ENCODE measurements at regions not wholly inside any gene's neighbourhood (a gene's known extent, or its start where the extent isn't known, plus 50 kb on each side); places are given as distances from the start of the nearest gene placed in this dataset.
"Not testable (repeated sequence)": the region's sequence is repeated elsewhere in the genome, so short reads cannot be mapped to it uniquely, and the experiment has no call there.

- DNase-seq (ENCODE audit: low spot score): no peak
These were observed 58.2 kb downstream of the TMEM270 start for GRCh38 chr7:73918926-73919693.

GRCh38 chr7:73919694-73920375 lies 58.9 kb downstream of the TMEM270 start:
- no peak for DNase-seq (ENCODE audit: low spot score)

- no peak for DNase-seq (ENCODE audit: low spot score)
These were observed 59.6 kb downstream of the TMEM270 start for GRCh38 chr7:73920406-73921134.

- no peak for DNase-seq (ENCODE audit: low spot score)
These were observed 60.9 kb downstream of the TMEM270 start for GRCh38 chr7:73921623-73922528.

- DNase-seq (ENCODE audit: low spot score): not testable (repeated sequence)
These were observed 67.7 kb downstream of the TMEM270 start for GRCh38 chr7:73928644-73929043.

GRCh38 chr7:73931502-73931901 lies 70.5 kb downstream of the TMEM270 start:
- no peak for DNase-seq (ENCODE audit: low spot score)

GRCh38 chr7:73932364-73932763 lies 71.4 kb downstream of the TMEM270 start:
- no peak for DNase-seq (ENCODE audit: low spot score)

GRCh38 chr7:73933091-73933490 lies 72.1 kb downstream of the TMEM270 start:
- DNase-seq (ENCODE audit: low spot score): no peak

- DNase-seq (ENCODE audit: low spot score): no peak
These were observed 76.0 kb downstream of the TMEM270 start for GRCh38 chr7:73936967-73937366.

GRCh38 chr7:73937650-73938049 lies 76.7 kb downstream of the TMEM270 start:
- DNase-seq (ENCODE audit: low spot score): not testable (repeated sequence)

GRCh38 chr7:73939528-73939927 lies 78.6 kb downstream of the TMEM270 start:
- DNase-seq (ENCODE audit: low spot score): no peak

GRCh38 chr7:73940701-73941238 lies 79.8 kb downstream of the TMEM270 start:
- DNase-seq (ENCODE audit: low spot score): no peak

GRCh38 chr7:73941836-73942551 lies 81.0 kb downstream of the TMEM270 start:
- no peak for DNase-seq (ENCODE audit: low spot score)

GRCh38 chr7:73945022-73945421 lies 83.0 kb upstream of the ELN start:
- no peak for DNase-seq (ENCODE audit: low spot score)

- DNase-seq (ENCODE audit: low spot score): no peak
These were observed 79.7 kb upstream of the ELN start for GRCh38 chr7:73948287-73948686.

- no peak for DNase-seq (ENCODE audit: low spot score)
These were observed 75.7 kb upstream of the ELN start for GRCh38 chr7:73952266-73952665.

GRCh38 chr7:73954181-73954580 lies 73.8 kb upstream of the ELN start:
- peak; percentile 25 for DNase-seq (ENCODE audit: low spot score)

GRCh38 chr7:73954861-73955260 lies 73.1 kb upstream of the ELN start:
- no peak for DNase-seq (ENCODE audit: low spot score)

- peak; percentile 2 for DNase-seq (ENCODE audit: low spot score)
These were observed 67.4 kb upstream of the ELN start for GRCh38 chr7:73960548-73960947.

GRCh38 chr7:73961991-73962390 lies 66.0 kb upstream of the ELN start:
- not testable (repeated sequence) for DNase-seq (ENCODE audit: low spot score)
